ENCODE measurements at regions not wholly inside any gene's neighbourhood (a gene's known extent, or its start where the extent isn't known, plus 50 kb on each side); places are given as distances from the start of the nearest gene placed in this dataset.

GRCh38 chr2:18927525-18928232 is 338.3 kb upstream of the NT5C1B start:
- no peak for TF ChIP-seq CTCF (IDR thresholded peaks at IDR 0.05; ENCODE audit: insufficient read depth, missing control alignments)
- DNase-seq (ENCODE audit: insufficient read length, low spot score) (no peak), FAIRE-seq (no peak)

GRCh38 chr2:18926631-18927524 is 337.5 kb upstream of the NT5C1B start:
- no peak for TF ChIP-seq CTCF (IDR thresholded peaks at IDR 0.05; ENCODE audit: insufficient read depth, missing control alignments)
- DNase-seq (ENCODE audit: insufficient read length, low spot score) (no peak), FAIRE-seq (no peak)

GRCh38 chr2:18925296-18925695 is 335.9 kb upstream of the NT5C1B start:
- FAIRE-seq (no peak), DNase-seq (ENCODE audit: insufficient read length, low spot score) (no peak)
- TF ChIP-seq CTCF (IDR thresholded peaks at IDR 0.05; ENCODE audit: insufficient read depth, missing control alignments): no peak

GRCh38 chr2:18924886-18925285 is 335.5 kb upstream of the NT5C1B start:
- DNase-seq (ENCODE audit: insufficient read length, low spot score): no peak
- no peak for FAIRE-seq
- no peak for TF ChIP-seq CTCF (IDR thresholded peaks at IDR 0.05; ENCODE audit: insufficient read depth, missing control alignments)

- no peak for TF ChIP-seq CTCF (IDR thresholded peaks at IDR 0.05; ENCODE audit: insufficient read depth, missing control alignments)
- FAIRE-seq (no peak), DNase-seq (ENCODE audit: insufficient read length, low spot score) (no peak)
Observed at GRCh38 chr2:18924386-18924785, 335.0 kb upstream of the NT5C1B start.

- DNase-seq (ENCODE audit: insufficient read length, low spot score): no peak
- no peak for TF ChIP-seq CTCF (IDR thresholded peaks at IDR 0.05; ENCODE audit: insufficient read depth, missing control alignments)
- FAIRE-seq: no peak
Observed at GRCh38 chr2:18922276-18922675, 332.9 kb upstream of the NT5C1B start.

GRCh38 chr2:18918280-18918679 is 328.9 kb upstream of the NT5C1B start:
- no peak for DNase-seq (ENCODE audit: insufficient read length, low spot score)
- no peak for FAIRE-seq
- TF ChIP-seq CTCF (IDR thresholded peaks at IDR 0.05; ENCODE audit: insufficient read depth, missing control alignments): no peak

Measured in D721Med (cell line).